ENCODE measurements at regions not wholly inside any gene's neighbourhood (a gene's known extent, or its start where the extent isn't known, plus 50 kb on each side); places are given as distances from the start of the nearest gene placed in this dataset.

DNA sequence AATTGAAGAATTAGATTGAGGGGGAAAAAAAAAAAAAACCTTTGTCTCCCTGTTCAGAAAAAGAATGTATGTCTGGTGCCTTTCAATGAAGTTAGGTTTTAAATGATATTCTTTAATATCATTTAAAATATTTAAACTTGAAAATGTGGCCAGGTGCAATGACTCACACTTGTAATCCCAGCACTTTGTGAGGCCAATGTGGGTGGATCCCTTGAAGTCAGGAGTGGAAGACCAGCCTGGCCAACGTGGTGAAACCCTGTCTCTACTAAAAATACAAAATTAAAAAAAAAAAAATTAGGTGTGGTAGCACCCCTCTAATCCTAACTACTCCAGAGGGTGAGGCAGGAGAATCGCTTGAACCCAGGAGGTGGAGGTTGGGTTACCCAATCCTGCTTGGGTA lies 111.1 kb upstream of the RASA1 start:
- Mint-ChIP-seq H3K36me3 (ENCODE audit: low read depth) (no peaks in the 10 kb centered on the region), H3K4me3 (no peak overlapping the region)
- TF ChIP-seq CTCF (conservative IDR thresholded peaks at IDR 0.05) = no peak

DNA sequence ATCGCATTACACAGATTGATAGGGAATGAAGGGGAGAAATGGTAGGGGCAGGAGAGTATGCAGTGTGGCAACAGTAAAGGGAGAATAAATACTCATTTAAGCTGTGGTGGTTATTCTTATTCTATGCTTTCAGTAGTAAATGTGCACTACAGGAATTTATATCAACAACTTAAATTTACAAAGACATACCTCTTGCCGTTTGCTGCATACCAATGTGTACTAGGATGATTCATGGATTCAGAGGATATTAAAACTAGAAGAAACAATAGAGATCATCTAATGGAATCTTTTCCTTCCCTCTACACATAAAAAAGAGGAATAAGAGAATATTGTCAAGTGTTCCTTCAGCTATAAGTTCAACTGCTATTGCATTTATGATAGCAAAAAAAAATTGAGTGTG lies 103.3 kb upstream of the RASA1 start:
- Mint-ChIP-seq H3K9me3 (peaks cover 3% of the 10 kb centered on the region), H3K36me3 (ENCODE audit: low read depth) (no peaks in the 10 kb centered on the region), H3K27ac (ENCODE audit: unreplicated experiment) (no peak overlapping the region), H3K4me3 (no peak overlapping the region), H3K27me3 (ENCODE audit: low read depth) (no peaks in the 10 kb centered on the region), H3K4me1 (peaks cover 4% of the 10 kb centered on the region)
- no peak for TF ChIP-seq CTCF (conservative IDR thresholded peaks at IDR 0.05)
- DNase-seq (ENCODE audit: low read depth, low spot score) = no peak

More for the DNA sequence above, 111.1 kb upstream of the RASA1 start:
- H3K4me1 Mint-ChIP-seq = peaks cover 4% of the 10 kb centered on the region
- no peak for DNase-seq (ENCODE audit: low read depth, low spot score)
- no peak overlapping the region for H3K27ac Mint-ChIP-seq (ENCODE audit: unreplicated experiment)
- H3K27me3 Mint-ChIP-seq (ENCODE audit: low read depth) = no peaks in the 10 kb centered on the region
- H3K9me3 Mint-ChIP-seq = peaks cover 5% of the 10 kb centered on the region

GRCh38 chr5:87169300-87169991 lies 98.2 kb upstream of the RASA1 start:
- DNase-seq (ENCODE audit: low read depth, low spot score) = no peak
- no peak for TF ChIP-seq CTCF (conservative IDR thresholded peaks at IDR 0.05)
- H3K4me3 Mint-ChIP-seq = no peak overlapping the region
- no peaks in the 10 kb centered on the region for H3K27me3 Mint-ChIP-seq (ENCODE audit: low read depth)
- H3K4me1 Mint-ChIP-seq = peaks cover 7% of the 10 kb centered on the region
- H3K36me3 Mint-ChIP-seq (ENCODE audit: low read depth) = no peaks in the 10 kb centered on the region
- no peak overlapping the region for H3K27ac Mint-ChIP-seq (ENCODE audit: unreplicated experiment)
- no peaks in the 10 kb centered on the region for H3K9me3 Mint-ChIP-seq

GRCh38 chr5:87170799-87171198 lies 96.9 kb upstream of the RASA1 start:
- no peaks in the 10 kb centered on the region for H3K27me3 Mint-ChIP-seq (ENCODE audit: low read depth)
- H3K9me3 Mint-ChIP-seq = no peaks in the 10 kb centered on the region
- no peak overlapping the region for H3K27ac Mint-ChIP-seq (ENCODE audit: unreplicated experiment)
- H3K4me1 Mint-ChIP-seq = peaks cover 7% of the 10 kb centered on the region
- TF ChIP-seq CTCF (conservative IDR thresholded peaks at IDR 0.05) = no peak
- no peak overlapping the region for H3K4me3 Mint-ChIP-seq
- no peak for DNase-seq (ENCODE audit: low read depth, low spot score)
- no peaks in the 10 kb centered on the region for H3K36me3 Mint-ChIP-seq (ENCODE audit: low read depth)

- H3K4me3 Mint-ChIP-seq = no peak overlapping the region
- no peak for TF ChIP-seq CTCF (conservative IDR thresholded peaks at IDR 0.05)
- H3K4me1 Mint-ChIP-seq = peaks cover 5% of the 10 kb centered on the region
- H3K27me3 Mint-ChIP-seq (ENCODE audit: low read depth) = peaks cover 2% of the 10 kb centered on the region
- DNase-seq (ENCODE audit: low read depth, low spot score) = no peak
- H3K36me3 Mint-ChIP-seq (ENCODE audit: low read depth) = no peaks in the 10 kb centered on the region
- H3K9me3 Mint-ChIP-seq = no peaks in the 10 kb centered on the region
- no peak overlapping the region for H3K27ac Mint-ChIP-seq (ENCODE audit: unreplicated experiment)
Observed at GRCh38 chr5:87182649-87183048, 85.0 kb upstream of the RASA1 start.

All from neural crest cell (in vitro differentiated cells).